ENCODE measurements at regions not wholly inside any gene's neighbourhood (a gene's known extent, or its start where the extent isn't known, plus 50 kb on each side); places are given as distances from the start of the nearest gene placed in this dataset.

DNA sequence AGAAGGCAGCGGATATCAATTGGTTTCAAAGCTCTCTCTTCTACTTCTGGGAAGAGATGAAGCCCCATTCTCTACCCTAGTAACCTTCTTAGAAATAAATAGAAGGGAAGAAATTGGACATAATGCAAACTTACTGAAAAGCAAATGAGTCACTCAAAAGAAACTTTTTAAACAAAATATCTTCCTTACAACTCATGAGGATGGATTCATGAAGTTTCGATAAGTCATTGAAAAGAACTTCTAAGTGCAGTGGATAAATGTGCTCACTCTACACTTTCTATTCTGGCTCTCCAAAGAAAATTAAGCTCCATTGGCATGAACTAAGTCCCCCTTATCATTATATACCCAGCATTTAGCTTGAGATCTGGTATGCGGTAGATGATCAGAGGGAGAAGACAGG, 899.5 kb downstream of the RPS29 start:
- H3K36me3 ChIP-seq, result no peaks in the 10 kb centered on the region
- TF ChIP-seq, protein P1, sequence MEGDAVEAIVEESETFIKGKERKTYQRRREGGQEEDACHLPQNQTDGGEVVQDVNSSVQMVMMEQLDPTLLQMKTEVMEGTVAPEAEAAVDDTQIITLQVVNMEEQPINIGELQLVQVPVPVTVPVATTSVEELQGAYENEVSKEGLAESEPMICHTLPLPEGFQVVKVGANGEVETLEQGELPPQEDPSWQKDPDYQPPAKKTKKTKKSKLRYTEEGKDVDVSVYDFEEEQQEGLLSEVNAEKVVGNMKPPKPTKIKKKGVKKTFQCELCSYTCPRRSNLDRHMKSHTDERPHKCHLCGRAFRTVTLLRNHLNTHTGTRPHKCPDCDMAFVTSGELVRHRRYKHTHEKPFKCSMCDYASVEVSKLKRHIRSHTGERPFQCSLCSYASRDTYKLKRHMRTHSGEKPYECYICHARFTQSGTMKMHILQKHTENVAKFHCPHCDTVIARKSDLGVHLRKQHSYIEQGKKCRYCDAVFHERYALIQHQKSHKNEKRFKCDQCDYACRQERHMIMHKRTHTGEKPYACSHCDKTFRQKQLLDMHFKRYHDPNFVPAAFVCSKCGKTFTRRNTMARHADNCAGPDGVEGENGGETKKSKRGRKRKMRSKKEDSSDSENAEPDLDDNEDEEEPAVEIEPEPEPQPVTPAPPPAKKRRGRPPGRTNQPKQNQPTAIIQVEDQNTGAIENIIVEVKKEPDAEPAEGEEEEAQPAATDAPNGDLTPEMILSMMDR (IDR thresholded peaks at IDR 0.05; ENCODE audit: low read depth, low read length), result no peak
- DNase-seq, result no peak
- H3K9me3 ChIP-seq (ENCODE audit: severe bottlenecking), result no peaks in the 10 kb centered on the region
- H3K4me3 ChIP-seq (ENCODE audit: low read depth, low read length), result no peak overlapping the region
- no peak overlapping the region for H3K27ac ChIP-seq
- H3K27me3 ChIP-seq (ENCODE audit: insufficient read depth, low read depth, severe bottlenecking), result no peaks in the 10 kb centered on the region

DNA sequence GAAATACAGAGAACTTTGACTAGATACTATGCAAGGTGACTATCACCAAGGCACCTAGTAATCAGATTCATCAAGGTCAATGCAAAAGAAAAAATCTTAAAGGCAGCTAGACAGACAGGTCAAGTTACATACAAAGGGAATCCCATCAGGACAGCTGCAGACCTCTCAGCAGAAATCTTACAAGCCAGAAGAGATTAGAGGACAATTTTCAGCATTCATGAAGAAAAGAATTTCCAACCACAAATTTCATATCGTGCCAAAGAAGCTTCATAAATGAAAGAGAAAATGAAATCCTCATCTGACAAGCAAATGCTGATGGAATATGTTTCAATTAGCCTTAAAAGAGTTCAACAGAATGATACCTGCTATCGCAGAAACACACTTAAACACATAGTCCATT, 913.7 kb downstream of the RPS29 start:
- TF ChIP-seq, protein P1 (IDR thresholded peaks at IDR 0.05; ENCODE audit: low read depth, low read length), result no peak
- H3K27ac ChIP-seq, result no peak overlapping the region
- no peaks in the 10 kb centered on the region for H3K36me3 ChIP-seq
- no peak for DNase-seq
- no peaks in the 10 kb centered on the region for H3K9me3 ChIP-seq (ENCODE audit: severe bottlenecking)
- H3K4me3 ChIP-seq (ENCODE audit: low read depth, low read length), result no peak overlapping the region
- H3K27me3 ChIP-seq (ENCODE audit: insufficient read depth, low read depth, severe bottlenecking), result no peaks in the 10 kb centered on the region

DNA sequence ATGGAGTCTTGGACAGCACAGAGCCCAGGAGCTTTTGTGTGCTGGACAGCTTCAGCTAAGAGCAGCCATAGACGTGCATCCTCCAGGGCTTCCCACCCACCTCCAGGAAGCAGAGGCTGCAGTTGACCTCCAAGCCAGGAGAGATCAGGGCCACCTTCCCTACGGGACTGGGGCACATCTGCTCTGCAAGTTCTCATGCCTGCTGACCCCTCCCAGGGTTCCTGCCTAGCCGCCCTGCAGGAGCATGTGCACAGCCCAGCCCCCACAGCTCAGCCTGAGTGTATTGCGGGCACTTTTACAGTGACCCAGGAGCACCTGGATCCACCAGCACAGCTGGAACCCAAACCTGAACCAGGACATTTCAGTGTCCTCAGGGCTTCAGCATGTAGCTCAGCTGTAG, 915.2 kb downstream of the RPS29 start:
- H3K36me3 ChIP-seq, result no peaks in the 10 kb centered on the region
- H3K27me3 ChIP-seq (ENCODE audit: insufficient read depth, low read depth, severe bottlenecking), result no peaks in the 10 kb centered on the region
- H3K27ac ChIP-seq, result no peak overlapping the region
- no peak for DNase-seq
- no peak overlapping the region for H3K4me3 ChIP-seq (ENCODE audit: low read depth, low read length)
- TF ChIP-seq, protein P1 (IDR thresholded peaks at IDR 0.05; ENCODE audit: low read depth, low read length), result no peak
- H3K9me3 ChIP-seq (ENCODE audit: severe bottlenecking), result no peaks in the 10 kb centered on the region

DNA sequence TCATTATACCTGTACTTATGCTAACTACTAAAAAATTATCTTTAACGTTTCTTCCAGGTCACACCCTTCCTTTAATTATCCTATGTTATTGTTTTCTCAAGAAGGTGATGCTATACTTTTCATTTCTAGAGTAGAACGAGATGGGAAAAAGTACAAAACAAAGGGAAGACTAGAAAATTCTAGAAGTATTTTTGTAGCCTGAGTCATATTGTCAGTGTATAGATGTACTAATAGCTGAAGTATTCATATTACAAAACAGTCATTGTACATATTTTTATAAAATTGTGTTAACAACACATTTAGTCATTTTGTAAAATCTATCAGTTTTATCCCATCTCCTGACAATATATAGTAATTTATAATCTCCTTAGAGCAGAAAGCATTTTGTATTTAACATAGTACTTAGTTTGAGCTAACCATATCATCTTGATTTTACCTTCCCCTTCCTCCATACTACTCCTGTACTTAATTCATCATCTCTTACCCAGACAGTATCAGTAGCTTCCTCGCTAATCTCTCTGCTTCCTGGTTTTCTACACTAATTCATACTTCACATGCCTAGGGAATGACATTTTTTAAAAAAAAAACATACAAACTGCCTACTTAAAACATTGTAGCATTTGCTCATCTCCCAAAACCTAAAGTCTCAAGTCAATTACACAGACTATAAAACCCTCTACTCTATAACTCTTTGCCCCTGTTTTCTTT, 920.9 kb downstream of the RPS29 start:
- Histone ChIP-seq H3K27me3 (ENCODE audit: insufficient read depth, low read depth, severe bottlenecking) (no peaks in the 10 kb centered on the region), H3K27ac (no peak overlapping the region), H3K36me3 (no peaks in the 10 kb centered on the region), H3K4me3 (ENCODE audit: low read depth, low read length) (no peak overlapping the region), H3K9me3 (ENCODE audit: severe bottlenecking) (no peaks in the 10 kb centered on the region)
- DNase-seq, result no peak
- TF ChIP-seq, protein P1 (IDR thresholded peaks at IDR 0.05; ENCODE audit: low read depth, low read length), result no peak

DNA sequence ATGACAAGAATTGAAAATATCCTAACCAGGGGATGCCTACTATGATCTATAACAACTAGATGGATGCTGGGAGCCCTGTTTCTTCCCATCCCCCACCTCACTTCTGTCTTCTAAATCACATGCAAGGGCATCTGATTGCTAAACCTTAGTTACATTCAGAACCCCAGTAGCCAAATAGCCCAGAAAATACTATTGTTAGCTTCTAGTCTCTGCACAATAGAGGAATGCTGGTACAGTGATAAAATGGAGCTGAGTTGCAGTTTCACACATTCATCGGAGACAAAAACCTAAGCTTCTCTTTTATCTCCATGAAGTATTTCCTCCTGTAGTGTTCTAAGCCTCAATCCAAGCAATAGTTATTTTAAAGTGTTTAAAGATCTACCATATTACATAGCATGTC, 942.9 kb downstream of the RPS29 start:
- TF ChIP-seq, protein P1 (IDR thresholded peaks at IDR 0.05; ENCODE audit: low read depth, low read length), result no peak
- DNase-seq, result no peak
- H3K4me3 ChIP-seq (ENCODE audit: low read depth, low read length), result no peak overlapping the region

DNA sequence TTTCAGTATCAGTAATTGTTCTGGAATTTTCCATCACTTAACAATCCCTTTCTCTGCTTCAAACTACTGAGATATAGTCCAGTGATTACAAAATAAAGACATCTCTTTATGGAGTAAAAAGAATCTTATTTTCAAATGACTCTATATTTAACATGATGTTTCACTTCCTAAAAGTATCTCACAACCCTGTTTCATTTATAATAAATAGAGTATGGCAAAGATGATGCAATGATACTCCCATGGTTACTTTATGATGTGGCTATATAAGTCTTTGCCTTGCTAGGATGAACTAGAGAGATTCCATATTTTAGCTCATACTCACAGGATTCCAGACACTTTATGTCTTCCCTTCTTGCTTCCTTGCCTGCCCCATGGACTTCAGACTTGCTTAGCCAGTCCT, 953.5 kb upstream of the MDGA2 start:
- Histone ChIP-seq H3K27ac (no peak overlapping the region), H3K27me3 (ENCODE audit: insufficient read depth, low read depth, severe bottlenecking) (no peaks in the 10 kb centered on the region), H3K9me3 (ENCODE audit: severe bottlenecking) (no peaks in the 10 kb centered on the region), H3K36me3 (no peaks in the 10 kb centered on the region), H3K4me3 (ENCODE audit: low read depth, low read length) (no peak overlapping the region)
- no peak for DNase-seq
- TF ChIP-seq, protein P1 (IDR thresholded peaks at IDR 0.05; ENCODE audit: low read depth, low read length), result no peak

More for the DNA sequence above, 942.9 kb downstream of the RPS29 start:
- Histone ChIP-seq H3K27ac (no peak overlapping the region), H3K27me3 (ENCODE audit: insufficient read depth, low read depth, severe bottlenecking) (no peaks in the 10 kb centered on the region), H3K36me3 (no peaks in the 10 kb centered on the region), H3K9me3 (ENCODE audit: severe bottlenecking) (no peaks in the 10 kb centered on the region)
